GM23338 (cell line): ENCODE measurements at regions not wholly inside any gene's neighbourhood (a gene's known extent, or its start where the extent isn't known, plus 50 kb on each side); places are given as distances from the start of the nearest gene placed in this dataset.

Experiments used
- ATAC-seq: fragments of 200-7000 bp; cut with Tn5 transposase; 3 replicates; pipeline ENCODE4 v1.9.1; 2020
- DNase-seq: peaks from one replicate; pipeline ENCODE4 v3.0.0-alpha.2; 2015; ENCODE audit warnings: low spot score
- H2AFZ ChIP-seq: fragments of 200-600 bp; sonication (generic); 2 replicates; pipeline ENCODE4 v1.8.0; 2016; ENCODE audit warnings: antibody characterized with exemption, mild to moderate bottlenecking, moderate library complexity
- H3F3A ChIP-seq: fragments of 200-600 bp; sonication (generic); replicated peaks from 2 replicates; pipeline ENCODE4 v1.8.0; 2017; ENCODE audit warnings: antibody characterized with exemption, mixed run types, low read depth
- H3K27ac ChIP-seq: fragments of 200-600 bp; sonication (generic); 2 replicates; pipeline ENCODE4 v1.6.1; 2016; ENCODE audit warnings: low read depth
- H3K27me3 ChIP-seq: fragments of 200-600 bp; sonication (generic); 2 replicates; pipeline ENCODE4 v1.8.0; 2016; ENCODE audit warnings: mild to moderate bottlenecking, mixed run types, moderate library complexity; ENCODE audit not compliant: insufficient read depth
- H3K36me3 ChIP-seq: fragments of 200-600 bp; sonication (generic); 2 replicates; pipeline ENCODE4 v1.8.0; 2016; ENCODE audit warnings: mild to moderate bottlenecking; ENCODE audit not compliant: insufficient read depth
- H3K4me1 ChIP-seq: fragments of 200-600 bp; sonication (generic); 2 replicates; pipeline ENCODE4 v1.8.0; 2016; ENCODE audit warnings: mild to moderate bottlenecking, moderate library complexity; ENCODE audit not compliant: insufficient read depth
- H3K4me2 ChIP-seq: fragments of 200-600 bp; sonication (generic); 2 replicates; pipeline ENCODE4 v1.7.1; 2017; ENCODE audit warnings: mixed run types
- H3K4me3 ChIP-seq: fragments of 200-600 bp; sonication (generic); 2 replicates; pipeline ENCODE4 v1.6.1; 2016; ENCODE audit warnings: mixed run types
- H3K79me2 ChIP-seq: fragments of 200-600 bp; sonication (generic); replicated peaks from 2 replicates; pipeline ENCODE4 v1.8.0; 2017; ENCODE audit warnings: mild to moderate bottlenecking; ENCODE audit not compliant: insufficient read depth
- H3K9me2 ChIP-seq: fragments of 200-600 bp; sonication (generic); 2 replicates; pipeline ENCODE4 v1.8.0; 2017; ENCODE audit not compliant: insufficient read depth
- H4K20me1 ChIP-seq: fragments of 200-600 bp; sonication (generic); replicated peaks from 2 replicates; pipeline ENCODE4 v1.8.0; 2017; ENCODE audit warnings: mild to moderate bottlenecking; ENCODE audit not compliant: insufficient read depth
- H3K27ac Mint-ChIP-seq: 2 replicates; pipeline ENCODE4 v1.8.0; 2020; ENCODE audit warnings: inconsistent platforms, mild to moderate bottlenecking, moderate library complexity, mixed read lengths
- H3K27me3 Mint-ChIP-seq: 3 replicates; pipeline ENCODE4 v1.8.0; 2022; ENCODE audit warnings: low read depth, mild to moderate bottlenecking, moderate library complexity, mixed read lengths, inconsistent platforms; ENCODE audit not compliant: insufficient read depth, poor library complexity
- H3K36me3 Mint-ChIP-seq: 3 replicates; pipeline ENCODE4 v1.8.0; 2021; ENCODE audit warnings: low read depth, mild to moderate bottlenecking, inconsistent platforms, moderate library complexity, mixed read lengths
- H3K4me1 Mint-ChIP-seq: 3 replicates; pipeline ENCODE4 v1.8.0; 2020; ENCODE audit warnings: mild to moderate bottlenecking, inconsistent platforms, mixed read lengths
- H3K4me3 Mint-ChIP-seq: 3 replicates; pipeline ENCODE4 v1.8.0; 2021; ENCODE audit warnings: moderate library complexity, mild to moderate bottlenecking, inconsistent platforms, mixed read lengths
- H3K9me3 Mint-ChIP-seq: 3 replicates; pipeline ENCODE4 v1.8.0; 2020; ENCODE audit warnings: moderate library complexity, mild to moderate bottlenecking, inconsistent platforms, mixed read lengths
- CREB1 ChIP-seq: fragments of 250-450 bp; sonication (Bioruptor Pico); IDR thresholded peaks from 2 replicates; pipeline ENCODE4 v1.5.0; 2020; ENCODE audit warnings: low read depth, mild to moderate bottlenecking, moderate library complexity
- CTCF ChIP-seq, 2 experiments: fragments of 200-600 bp in 1 of 2; sonication (generic) in 1 of 2; conservative IDR thresholded peaks; 2 replicates each; pipeline versions ENCODE4 v1.5.1 to v1.6.1; 2016 to 2017; ENCODE audit warnings: antibody characterized with exemption in 2 of 2, low read depth in 2 of 2, mild to moderate bottlenecking in 2 of 2, moderate library complexity in 1 of 2
- ETS1 ChIP-seq: IDR thresholded peaks from 2 replicates; pipeline ENCODE4 v1.6.1; 2016; ENCODE audit warnings: antibody characterized with exemption
- EZH2phosphoT487 ChIP-seq: fragments of 200-600 bp; sonication (generic); IDR thresholded peaks from one replicate; pipeline ENCODE4 v1.8.1; 2018; ENCODE audit warnings: antibody characterized with exemption; ENCODE audit not compliant: unreplicated experiment
- JUNB ChIP-seq: IDR thresholded peaks from one replicate; pipeline ENCODE4 v1.6.1; 2016; ENCODE audit warnings: antibody characterized with exemption; ENCODE audit not compliant: unreplicated experiment
- NANOG ChIP-seq: IDR thresholded peaks from 2 replicates; pipeline ENCODE4 v1.6.1; 2016; ENCODE audit warnings: antibody characterized with exemption, borderline replicate concordance
- POLR2AphosphoS5 ChIP-seq: IDR thresholded peaks from 2 replicates; pipeline ENCODE4 v1.6.1; 2016; ENCODE audit warnings: antibody characterized with exemption, low read depth
- REST ChIP-seq: IDR thresholded peaks from one replicate; pipeline ENCODE4 v1.6.1; 2018; ENCODE audit warnings: antibody characterized with exemption; ENCODE audit not compliant: unreplicated experiment
- STAT1 ChIP-seq: IDR thresholded peaks from one replicate; pipeline ENCODE4 v1.6.1; 2016; ENCODE audit warnings: antibody characterized with exemption; ENCODE audit not compliant: unreplicated experiment
- ZNF331 ChIP-seq: fragments of 250-450 bp; sonication (Bioruptor Pico); IDR thresholded peaks from 2 replicates; pipeline ENCODE4 v1.5.0; 2020; ENCODE audit warnings: low read depth, mild to moderate bottlenecking, moderate library complexity

- H3K27ac ChIP-seq: no peak overlapping the region
- H3K4me1 Mint-ChIP-seq: peaks cover 1% of the 10 kb centered on the region; the same call in 1 of the 3 replicates
- H3K27ac Mint-ChIP-seq: no peak overlapping the region
- no peak for ATAC-seq
- no peaks in the 10 kb centered on the region for H4K20me1 ChIP-seq
- peaks cover 21% of the 10 kb centered on the region for H3K9me3 Mint-ChIP-seq
- TF ChIP-seq JUNB (no peak), NANOG (no peak), STAT1 (no peak), ETS1 (no peak), REST (no peak), POLR2AphosphoS5 (no peak), CTCF (conservative IDR thresholded peaks at IDR 0.05; ENCODE audit: low read depth in 2 of 2) (no peak), ZNF331 (CRISPR knock-in tag) (no peak), EZH2phosphoT487 (no peak)
- no peaks in the 10 kb centered on the region for H3K9me2 ChIP-seq
- H3K36me3 ChIP-seq: no peaks in the 10 kb centered on the region; the same call in 1 of the 2 replicates
- no peaks in the 10 kb centered on the region for H3K79me2 ChIP-seq
- H3F3A ChIP-seq: no peaks in the 10 kb centered on the region
- H2AFZ ChIP-seq: no peak overlapping the region
- no peak overlapping the region for H3K4me3 Mint-ChIP-seq
- no peak overlapping the region for H3K4me3 ChIP-seq
- no peak for DNase-seq
- H3K4me2 ChIP-seq: no peak overlapping the region
- H3K4me1 ChIP-seq: no peaks in the 10 kb centered on the region
- peaks cover 2% of the 10 kb centered on the region for H3K27me3 Mint-ChIP-seq
- no peaks in the 10 kb centered on the region for H3K27me3 ChIP-seq
- H3K36me3 Mint-ChIP-seq: 0 out of 3 replicates have a peak, but pooled peaks cover 2% of the 10 kb centered on the region
Observed at GRCh38 chr17:77727037-77727615, 231.4 kb upstream of the TNRC6C start.

GRCh38 chr17:77728474-77728795 lies 230.1 kb upstream of the TNRC6C start:
- Histone ChIP-seq H3K4me3 (no peak overlapping the region), H3K27me3 (no peaks in the 10 kb centered on the region), H3K27ac (no peak overlapping the region), H3K9me2 (no peaks in the 10 kb centered on the region), H3K4me2 (no peak overlapping the region), H4K20me1 (no peaks in the 10 kb centered on the region), H3F3A (no peaks in the 10 kb centered on the region), H3K4me1 (no peaks in the 10 kb centered on the region), H3K36me3 (peaks cover 3% of the 10 kb centered on the region; the same call in 1 of the 2 replicates), H2AFZ (no peak overlapping the region), H3K79me2 (no peaks in the 10 kb centered on the region)
- H3K4me3 Mint-ChIP-seq: no peak overlapping the region
- TF ChIP-seq ETS1: no peak
- no peak for TF ChIP-seq REST
- TF ChIP-seq CREB1: no peak
- TF ChIP-seq CTCF (conservative IDR thresholded peaks at IDR 0.05; ENCODE audit: low read depth in 2 of 2): no peak
- ATAC-seq: no peak
- no peaks in the 10 kb centered on the region for H3K4me1 Mint-ChIP-seq
- H3K36me3 Mint-ChIP-seq: peaks cover 15% of the 10 kb centered on the region
- peaks cover 35% of the 10 kb centered on the region for H3K9me3 Mint-ChIP-seq
- no peak for DNase-seq
- H3K27ac Mint-ChIP-seq: no peak overlapping the region
- no peaks in the 10 kb centered on the region for H3K27me3 Mint-ChIP-seq
